Esophagus squamous epithelium (tissue), 4 donors: ENCODE measurements at regions not wholly inside any gene's neighbourhood (a gene's known extent, or its start where the extent isn't known, plus 50 kb on each side); places are given as distances from the start of the nearest gene placed in this dataset.

Source experiments
- CTCF ChIP-seq, 6 experiments: fragments of 450-650 bp in 4 of 6; fragments of 200-600 bp in 2 of 6; sonication (generic) in 2 of 6; IDR thresholded peaks; one replicate each; pipeline ENCODE4 v1.5.1; 2016 to 2019; ENCODE audit warnings: antibody characterized with exemption in 6 of 6, mild to moderate bottlenecking in 4 of 6, moderate library complexity in 4 of 6
- POLR2A ChIP-seq, 4 donors: fragments of 450-650 bp; IDR thresholded peaks; one replicate each; pipeline ENCODE4 v1.6.1; 2017; ENCODE audit warnings: antibody characterized with exemption in 4 of 4, mild to moderate bottlenecking in 4 of 4, moderate library complexity in 3 of 4

- TF ChIP-seq CTCF (IDR thresholded peaks at IDR 0.05) (no peak), POLR2A (IDR thresholded peaks at IDR 0.05) (no peak)
Observed at GRCh38 chr2:82485701-82486100, 1973.4 kb downstream of the SUCLG1 start.
